ENCODE measurements at regions not wholly inside any gene's neighbourhood (a gene's known extent, or its start where the extent isn't known, plus 50 kb on each side); places are given as distances from the start of the nearest gene placed in this dataset.

DNA sequence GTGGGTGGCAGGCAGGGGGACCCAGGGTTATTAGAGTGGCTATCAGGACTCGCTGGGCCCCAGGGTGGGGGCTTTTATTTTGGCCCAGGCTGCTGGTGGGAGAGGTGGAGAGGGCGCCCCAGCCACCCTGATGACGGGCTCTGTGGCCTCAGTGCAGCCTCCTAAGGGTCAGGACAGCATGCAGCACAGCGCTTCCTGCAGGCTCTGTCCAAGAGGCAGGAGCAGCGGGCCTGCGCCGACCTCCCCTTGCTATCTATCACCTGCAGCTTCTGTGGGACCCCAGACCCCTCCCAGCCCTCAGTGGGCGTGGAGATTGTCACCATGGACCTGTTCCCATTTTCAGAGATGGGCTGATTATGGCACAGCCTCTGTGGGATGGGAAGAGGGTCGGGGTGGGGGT is 54.3 kb upstream of the PPARA start:
- Histone ChIP-seq H3K27me3 (ENCODE audit: control insufficient read depth in 3 of 3, insufficient read depth in 3 of 3, low read depth in 1 of 3, low read length in 3 of 3) (peaks cover 0 to 91% (median 6%) of the 10 kb centered on the region in 3 experiments), H2BK120ac (ENCODE audit: low read depth, low read length) (no peak overlapping the region), H3K9ac (ENCODE audit: low read depth, low read length, poor library complexity) (no peak overlapping the region), H4K8ac (ENCODE audit: low read depth, low read length) (no peak overlapping the region), H3K14ac (ENCODE audit: low read length) (peak overlapping the region; percentile 56), H3K36me3 (replicated peaks in 1 of 2; ENCODE audit: control insufficient read depth in 2 of 2, insufficient read depth in 2 of 2, low read length in 2 of 2) (no peaks in the 10 kb centered on the region), H3K23ac (ENCODE audit: low read depth, low read length, poor library complexity) (no peak overlapping the region), H3K79me1 (ENCODE audit: low read depth, low read length) (peaks cover 3% of the 10 kb centered on the region), H2BK12ac (ENCODE audit: low read length) (no peak overlapping the region), H2BK5ac (ENCODE audit: low read length) (no peak overlapping the region), H4K91ac (ENCODE audit: low read depth, low read length, poor library complexity) (no peak overlapping the region), H2AK5ac (ENCODE audit: low read depth, low read length) (peak overlapping the region; percentile 52), H2AFZ (ENCODE audit: low read length) (no peak overlapping the region), H3K9me3 (replicated peaks in 1 of 2; ENCODE audit: control insufficient read depth in 2 of 2, insufficient read depth in 1 of 2, low read depth in 1 of 2, low read length in 2 of 2) (no peaks in the 10 kb centered on the region), H3K27ac (replicated peaks; ENCODE audit: low read length) (no peak overlapping the region), H3K4me3 (ENCODE audit: low read length in 2 of 2) (no peak overlapping the region), H3K18ac (ENCODE audit: low read length) (peak overlapping the region; percentile 71), H3K4me1 (ENCODE audit: control insufficient read depth in 2 of 2, insufficient read depth in 1 of 2, low read depth in 1 of 2, low read length in 2 of 2) (no peaks in the 10 kb centered on the region), H2BK15ac (ENCODE audit: low read length) (no peak overlapping the region), H3K4ac (ENCODE audit: low read length) (no peak overlapping the region), H3K4me2 (ENCODE audit: insufficient read depth, low read length, poor library complexity, severe bottlenecking) (no peak overlapping the region)
- no CpG with 5 or more reads among the region's 9 CpGs for WGBS, 2 donors (ENCODE audit: extremely low coverage in 2 of 2, insufficient read length in 2 of 2, insufficient replicate concordance in 1 of 2)
- no peak for DNase-seq (ENCODE audit: low spot score)

DNA sequence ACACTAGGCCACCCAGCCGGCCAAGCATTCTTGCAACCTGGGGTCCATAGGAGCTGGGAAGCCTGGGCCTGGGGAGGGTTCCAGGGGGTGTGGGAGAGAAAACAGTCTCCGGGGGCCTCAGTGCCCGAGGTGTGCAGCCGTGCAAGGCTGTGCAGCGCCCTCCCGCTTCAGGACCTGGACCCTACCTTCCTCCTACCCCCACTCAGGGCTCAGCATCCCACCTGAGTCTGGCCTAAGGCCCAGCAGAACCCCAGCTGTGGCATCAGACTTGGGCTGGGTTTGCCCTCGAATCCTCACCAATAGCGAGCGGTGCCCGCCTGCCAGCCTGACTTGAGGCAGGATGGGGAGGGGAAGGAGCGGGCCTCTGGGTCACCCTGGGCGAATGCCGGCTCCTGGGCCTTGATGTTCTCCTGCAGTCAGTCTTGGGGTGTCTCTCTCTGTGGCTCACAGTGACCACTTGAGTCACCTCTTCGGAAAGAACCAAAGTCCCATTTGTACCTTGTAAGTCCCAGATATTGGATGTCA is 53.6 kb upstream of the PPARA start:
- no peaks in the 10 kb centered on the region for H3K36me3 ChIP-seq (replicated peaks in 1 of 2; ENCODE audit: control insufficient read depth in 2 of 2, insufficient read depth in 2 of 2, low read length in 2 of 2)

GRCh38 chr22:46097268-46097900 is 52.9 kb upstream of the PPARA start:
- H3K14ac ChIP-seq (ENCODE audit: low read length), result peak overlapping the region; percentile 4
- H3K4ac ChIP-seq (ENCODE audit: low read length), result no peak overlapping the region
- H3K9ac ChIP-seq (ENCODE audit: low read depth, low read length, poor library complexity), result no peak overlapping the region
- no peak overlapping the region for H2BK15ac ChIP-seq (ENCODE audit: low read length)
- H2AFZ ChIP-seq (ENCODE audit: low read length), result no peak overlapping the region
- DNase-seq (ENCODE audit: low spot score), result no peak
- H3K18ac ChIP-seq (ENCODE audit: low read length), result no peak overlapping the region
- H3K4me2 ChIP-seq (ENCODE audit: insufficient read depth, low read length, poor library complexity, severe bottlenecking), result no peak overlapping the region
- H3K27ac ChIP-seq (replicated peaks; ENCODE audit: low read length), result no peak overlapping the region
- H3K79me1 ChIP-seq (ENCODE audit: low read depth, low read length), result peaks cover 3% of the 10 kb centered on the region
- no peaks in the 10 kb centered on the region for H3K4me1 ChIP-seq (ENCODE audit: control insufficient read depth in 2 of 2, insufficient read depth in 1 of 2, low read depth in 1 of 2, low read length in 2 of 2)
- no peak overlapping the region for H4K8ac ChIP-seq (ENCODE audit: low read depth, low read length)
- no peak overlapping the region for H2BK120ac ChIP-seq (ENCODE audit: low read depth, low read length)
- no CpG with 5 or more reads among the region's 13 CpGs for WGBS, 2 donors (ENCODE audit: extremely low coverage in 2 of 2, insufficient read length in 2 of 2, insufficient replicate concordance in 1 of 2)
- no peaks in the 10 kb centered on the region for H3K9me3 ChIP-seq (replicated peaks in 1 of 2; ENCODE audit: control insufficient read depth in 2 of 2, insufficient read depth in 1 of 2, low read depth in 1 of 2, low read length in 2 of 2)
- peak overlapping the region; percentile 55 for H3K23ac ChIP-seq (ENCODE audit: low read depth, low read length, poor library complexity)
- no peak overlapping the region for H4K91ac ChIP-seq (ENCODE audit: low read depth, low read length, poor library complexity)
- H2BK5ac ChIP-seq (ENCODE audit: low read length), result no peak overlapping the region
- peaks cover 0 to 91% (median 6%) of the 10 kb centered on the region in 3 experiments for H3K27me3 ChIP-seq (ENCODE audit: control insufficient read depth in 3 of 3, insufficient read depth in 3 of 3, low read depth in 1 of 3, low read length in 3 of 3)
- peak overlapping the region; percentile 31 for H2BK12ac ChIP-seq (ENCODE audit: low read length)
- H3K36me3 ChIP-seq (replicated peaks in 1 of 2; ENCODE audit: control insufficient read depth in 2 of 2, insufficient read depth in 2 of 2, low read length in 2 of 2), result no peaks in the 10 kb centered on the region
- no peak overlapping the region for H2AK5ac ChIP-seq (ENCODE audit: low read depth, low read length)
- H3K4me3 ChIP-seq (ENCODE audit: low read length in 2 of 2), result no peak overlapping the region

More for the DNA sequence above, 53.6 kb upstream of the PPARA start:
- no peak overlapping the region for H3K18ac ChIP-seq (ENCODE audit: low read length)
- H3K23ac ChIP-seq (ENCODE audit: low read depth, low read length, poor library complexity), result no peak overlapping the region
- H2BK5ac ChIP-seq (ENCODE audit: low read length), result no peak overlapping the region
- H3K9ac ChIP-seq (ENCODE audit: low read depth, low read length, poor library complexity), result peak overlapping the region; percentile 0
- H2BK120ac ChIP-seq (ENCODE audit: low read depth, low read length), result no peak overlapping the region
- H3K4me2 ChIP-seq (ENCODE audit: insufficient read depth, low read length, poor library complexity, severe bottlenecking), result no peak overlapping the region
- no peak for DNase-seq (ENCODE audit: low spot score)
- no peak overlapping the region for H4K91ac ChIP-seq (ENCODE audit: low read depth, low read length, poor library complexity)
- no peak overlapping the region for H3K4ac ChIP-seq (ENCODE audit: low read length)
- H3K27me3 ChIP-seq (ENCODE audit: control insufficient read depth in 3 of 3, insufficient read depth in 3 of 3, low read depth in 1 of 3, low read length in 3 of 3), result peaks cover 0 to 91% (median 3%) of the 10 kb centered on the region in 3 experiments
- H3K4me3 ChIP-seq (ENCODE audit: low read length in 2 of 2), result no peak overlapping the region
- H2BK12ac ChIP-seq (ENCODE audit: low read length), result no peak overlapping the region
- no peak overlapping the region for H3K27ac ChIP-seq (replicated peaks; ENCODE audit: low read length)
- H3K79me1 ChIP-seq (ENCODE audit: low read depth, low read length), result peaks cover 3% of the 10 kb centered on the region
- H3K14ac ChIP-seq (ENCODE audit: low read length), result no peak overlapping the region
- H2AFZ ChIP-seq (ENCODE audit: low read length), result no peak overlapping the region
- no peak overlapping the region for H2BK15ac ChIP-seq (ENCODE audit: low read length)
- no peaks in the 10 kb centered on the region for H3K9me3 ChIP-seq (replicated peaks in 1 of 2; ENCODE audit: control insufficient read depth in 2 of 2, insufficient read depth in 1 of 2, low read depth in 1 of 2, low read length in 2 of 2)
- H2AK5ac ChIP-seq (ENCODE audit: low read depth, low read length), result no peak overlapping the region
- no peak overlapping the region for H4K8ac ChIP-seq (ENCODE audit: low read depth, low read length)
- WGBS, 2 donors (ENCODE audit: extremely low coverage in 2 of 2, insufficient read length in 2 of 2, insufficient replicate concordance in 1 of 2), result no CpG with 5 or more reads among the region's 14 CpGs
- no peaks in the 10 kb centered on the region for H3K4me1 ChIP-seq (ENCODE audit: control insufficient read depth in 2 of 2, insufficient read depth in 1 of 2, low read depth in 1 of 2, low read length in 2 of 2)

- Histone ChIP-seq H4K91ac (ENCODE audit: low read depth, low read length, poor library complexity) (no peak overlapping the region), H4K8ac (ENCODE audit: low read depth, low read length) (peak overlapping the region; percentile 17), H2BK5ac (ENCODE audit: low read length) (no peak overlapping the region), H3K9me3 (replicated peaks in 1 of 2; ENCODE audit: control insufficient read depth in 2 of 2, insufficient read depth in 1 of 2, low read depth in 1 of 2, low read length in 2 of 2) (no peaks in the 10 kb centered on the region), H3K18ac (ENCODE audit: low read length) (peak overlapping the region; percentile 64), H2BK12ac (ENCODE audit: low read length) (peak overlapping the region; percentile 22), H3K79me1 (ENCODE audit: low read depth, low read length) (peaks cover 3% of the 10 kb centered on the region), H3K27me3 (ENCODE audit: control insufficient read depth in 3 of 3, insufficient read depth in 3 of 3, low read depth in 1 of 3, low read length in 3 of 3) (peaks cover 0 to 91% (median 3%) of the 10 kb centered on the region in 3 experiments), H2AK5ac (ENCODE audit: low read depth, low read length) (no peak overlapping the region), H3K4me3 (ENCODE audit: low read length in 2 of 2) (no peak overlapping the region), H3K14ac (ENCODE audit: low read length) (peak overlapping the region; percentile 71), H3K27ac (replicated peaks; ENCODE audit: low read length) (no peak overlapping the region), H3K4me2 (ENCODE audit: insufficient read depth, low read length, poor library complexity, severe bottlenecking) (no peak overlapping the region), H2AFZ (ENCODE audit: low read length) (no peak overlapping the region), H3K4me1 (ENCODE audit: control insufficient read depth in 2 of 2, insufficient read depth in 1 of 2, low read depth in 1 of 2, low read length in 2 of 2) (no peaks in the 10 kb centered on the region), H3K23ac (ENCODE audit: low read depth, low read length, poor library complexity) (peak overlapping the region; percentile 43), H3K9ac (ENCODE audit: low read depth, low read length, poor library complexity) (no peak overlapping the region), H2BK15ac (ENCODE audit: low read length) (no peak overlapping the region), H2BK120ac (ENCODE audit: low read depth, low read length) (no peak overlapping the region), H3K4ac (ENCODE audit: low read length) (no peak overlapping the region), H3K36me3 (replicated peaks in 1 of 2; ENCODE audit: control insufficient read depth in 2 of 2, insufficient read depth in 2 of 2, low read length in 2 of 2) (no peaks in the 10 kb centered on the region)
- no peak for DNase-seq (ENCODE audit: low spot score)
- WGBS, 2 donors (ENCODE audit: extremely low coverage in 2 of 2, insufficient read length in 2 of 2, insufficient replicate concordance in 1 of 2), result no CpG with 5 or more reads among the region's 31 CpGs
These were observed 51.5 kb upstream of the PPARA start for GRCh38 chr22:46098525-46099475.
